ENCODE measurements at regions not wholly inside any gene's neighbourhood (a gene's known extent, or its start where the extent isn't known, plus 50 kb on each side); places are given as distances from the start of the nearest gene placed in this dataset.

DNA sequence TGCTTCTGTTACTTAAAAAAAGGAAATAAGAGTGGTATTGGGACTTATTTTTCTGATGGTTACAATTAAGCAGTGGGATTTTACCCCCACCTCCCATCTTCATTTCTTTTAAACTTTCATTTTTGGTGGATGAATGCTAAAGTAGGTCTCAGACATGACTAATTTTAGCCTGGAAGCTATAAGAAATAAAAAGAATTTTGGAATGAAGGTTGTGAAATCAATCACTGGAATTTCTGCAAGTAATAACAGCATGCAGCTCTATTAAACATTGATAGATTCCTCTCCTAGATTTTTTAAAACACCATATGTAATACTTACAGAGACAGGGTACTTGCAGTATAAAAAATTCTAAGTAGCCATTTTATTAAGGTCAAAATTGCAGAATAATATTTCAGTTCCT is 164.2 kb upstream of the CLEC14A start:
- DNase-seq (ENCODE audit: low read depth, low spot score): no peak
- in situ Hi-C loops (cut with HindIII; ENCODE audit: low sequenced_read_pairs): no loop called here
- TF ChIP-seq, protein P1, sequence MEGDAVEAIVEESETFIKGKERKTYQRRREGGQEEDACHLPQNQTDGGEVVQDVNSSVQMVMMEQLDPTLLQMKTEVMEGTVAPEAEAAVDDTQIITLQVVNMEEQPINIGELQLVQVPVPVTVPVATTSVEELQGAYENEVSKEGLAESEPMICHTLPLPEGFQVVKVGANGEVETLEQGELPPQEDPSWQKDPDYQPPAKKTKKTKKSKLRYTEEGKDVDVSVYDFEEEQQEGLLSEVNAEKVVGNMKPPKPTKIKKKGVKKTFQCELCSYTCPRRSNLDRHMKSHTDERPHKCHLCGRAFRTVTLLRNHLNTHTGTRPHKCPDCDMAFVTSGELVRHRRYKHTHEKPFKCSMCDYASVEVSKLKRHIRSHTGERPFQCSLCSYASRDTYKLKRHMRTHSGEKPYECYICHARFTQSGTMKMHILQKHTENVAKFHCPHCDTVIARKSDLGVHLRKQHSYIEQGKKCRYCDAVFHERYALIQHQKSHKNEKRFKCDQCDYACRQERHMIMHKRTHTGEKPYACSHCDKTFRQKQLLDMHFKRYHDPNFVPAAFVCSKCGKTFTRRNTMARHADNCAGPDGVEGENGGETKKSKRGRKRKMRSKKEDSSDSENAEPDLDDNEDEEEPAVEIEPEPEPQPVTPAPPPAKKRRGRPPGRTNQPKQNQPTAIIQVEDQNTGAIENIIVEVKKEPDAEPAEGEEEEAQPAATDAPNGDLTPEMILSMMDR (IDR thresholded peaks at IDR 0.05; ENCODE audit: low read depth, low read length): no peak
- H3K4me3 ChIP-seq (ENCODE audit: low read depth, low read length): no peak overlapping the region

DNA sequence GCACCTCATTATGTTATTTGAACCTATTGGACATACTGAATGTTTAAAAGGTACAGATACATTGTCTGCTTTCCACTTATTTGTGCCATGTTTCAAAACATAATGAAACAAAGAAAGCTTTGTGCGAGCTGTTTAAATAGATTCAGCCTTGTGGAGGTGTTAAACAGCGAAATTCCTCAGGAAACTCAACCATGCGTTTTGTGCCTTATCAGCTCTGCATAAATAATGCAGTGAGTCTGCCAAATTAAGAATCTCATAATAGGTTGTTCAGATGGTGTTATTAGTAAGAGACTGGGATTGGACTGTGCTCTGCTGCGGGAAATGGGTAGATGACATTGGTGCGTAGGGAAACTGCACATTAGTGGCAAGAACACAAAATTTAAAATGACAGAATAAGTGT is 163.7 kb upstream of the CLEC14A start:
- no peak overlapping the region for H3K4me3 ChIP-seq (ENCODE audit: low read depth, low read length)
- no peak for DNase-seq (ENCODE audit: low read depth, low spot score)
- TF ChIP-seq, protein P1 (IDR thresholded peaks at IDR 0.05; ENCODE audit: low read depth, low read length): no peak
- in situ Hi-C loops (cut with HindIII; ENCODE audit: low sequenced_read_pairs): no loop called here

DNA sequence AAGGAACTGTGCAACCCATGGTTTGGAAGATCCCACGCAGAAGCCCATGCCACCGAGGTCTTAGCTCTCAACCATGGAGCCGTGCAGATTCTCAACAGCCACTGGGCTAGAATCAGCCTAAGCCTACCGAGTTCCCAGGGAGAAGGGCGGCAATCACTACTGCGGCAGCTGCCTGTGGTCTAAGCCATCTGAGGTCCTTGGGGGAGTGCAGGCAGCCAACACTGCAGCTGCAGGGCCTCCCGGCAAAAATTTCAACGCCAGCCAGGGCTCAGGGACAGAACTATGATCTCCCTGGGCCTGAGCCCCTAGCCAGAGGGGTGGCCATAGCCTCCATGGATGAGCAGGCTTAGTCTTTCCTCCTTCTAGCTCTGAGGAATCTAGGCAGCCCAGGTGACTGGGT is 156.8 kb upstream of the CLEC14A start:
- DNase-seq (ENCODE audit: low read depth, low spot score): no peak
- in situ Hi-C loops (cut with HindIII; ENCODE audit: low sequenced_read_pairs): no loop called here
- H3K4me3 ChIP-seq (ENCODE audit: low read depth, low read length): no peak overlapping the region
- TF ChIP-seq, protein P1 (IDR thresholded peaks at IDR 0.05; ENCODE audit: low read depth, low read length): no peak

DNA sequence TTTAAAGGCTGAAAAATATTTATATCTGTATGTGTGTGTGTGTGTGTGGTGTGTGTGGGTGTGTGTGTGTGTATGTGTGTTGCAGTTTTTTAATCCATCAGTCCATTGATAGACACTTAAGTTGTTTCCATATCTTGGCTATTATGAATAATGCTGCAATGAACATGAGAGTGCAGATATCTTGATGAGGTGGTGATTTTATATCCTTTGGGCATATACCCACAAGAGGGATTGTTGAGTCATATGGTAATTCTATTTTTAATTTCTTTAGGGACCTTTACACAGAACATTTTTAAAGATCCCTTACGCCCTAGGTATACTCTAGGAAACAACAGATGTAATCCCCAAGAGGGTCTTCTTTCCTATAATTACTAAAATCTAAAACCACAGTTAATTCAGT is 154.5 kb upstream of the CLEC14A start:
- DNase-seq (ENCODE audit: low read depth, low spot score): no peak
- in situ Hi-C loops (cut with HindIII; ENCODE audit: low sequenced_read_pairs): no loop called here
- H3K4me3 ChIP-seq (ENCODE audit: low read depth, low read length): no peak overlapping the region
- TF ChIP-seq, protein P1 (IDR thresholded peaks at IDR 0.05; ENCODE audit: low read depth, low read length): no peak

DNA sequence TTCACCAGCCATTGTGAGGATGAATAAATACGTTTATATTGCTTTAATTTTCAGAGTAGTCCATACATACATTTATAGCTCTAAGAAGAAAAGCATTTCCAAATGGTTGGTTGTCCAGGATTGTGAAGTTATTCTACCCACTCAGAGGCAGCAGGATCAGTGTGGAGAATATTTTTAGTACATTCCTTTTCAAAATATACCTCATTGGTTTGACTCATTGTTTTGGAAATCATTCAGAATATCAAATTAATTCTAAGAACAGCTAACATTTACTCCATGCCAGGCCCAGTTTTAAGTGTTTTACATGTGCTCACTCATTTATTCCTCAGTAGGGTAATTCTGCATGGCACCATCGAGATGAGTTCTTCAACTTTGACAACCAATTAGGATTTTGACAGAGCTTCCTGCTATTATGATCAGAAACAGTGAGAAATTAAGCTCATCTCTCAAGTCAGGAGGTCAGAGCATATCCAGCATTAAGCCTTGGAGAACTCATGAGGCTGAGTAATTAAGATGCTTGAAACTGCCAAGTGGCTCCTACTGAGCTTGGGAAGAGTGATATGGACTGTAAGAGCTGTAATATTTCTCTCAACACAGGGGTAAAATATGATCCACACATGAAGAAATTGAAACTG is 153.3 kb upstream of the CLEC14A start:
- TF ChIP-seq, protein P1 (IDR thresholded peaks at IDR 0.05; ENCODE audit: low read depth, low read length): no peak
- DNase-seq (ENCODE audit: low read depth, low spot score): peak; percentile 19
- in situ Hi-C loops (cut with HindIII; ENCODE audit: low sequenced_read_pairs): no loop called here
- H3K4me3 ChIP-seq (ENCODE audit: low read depth, low read length): no peak overlapping the region

DNA sequence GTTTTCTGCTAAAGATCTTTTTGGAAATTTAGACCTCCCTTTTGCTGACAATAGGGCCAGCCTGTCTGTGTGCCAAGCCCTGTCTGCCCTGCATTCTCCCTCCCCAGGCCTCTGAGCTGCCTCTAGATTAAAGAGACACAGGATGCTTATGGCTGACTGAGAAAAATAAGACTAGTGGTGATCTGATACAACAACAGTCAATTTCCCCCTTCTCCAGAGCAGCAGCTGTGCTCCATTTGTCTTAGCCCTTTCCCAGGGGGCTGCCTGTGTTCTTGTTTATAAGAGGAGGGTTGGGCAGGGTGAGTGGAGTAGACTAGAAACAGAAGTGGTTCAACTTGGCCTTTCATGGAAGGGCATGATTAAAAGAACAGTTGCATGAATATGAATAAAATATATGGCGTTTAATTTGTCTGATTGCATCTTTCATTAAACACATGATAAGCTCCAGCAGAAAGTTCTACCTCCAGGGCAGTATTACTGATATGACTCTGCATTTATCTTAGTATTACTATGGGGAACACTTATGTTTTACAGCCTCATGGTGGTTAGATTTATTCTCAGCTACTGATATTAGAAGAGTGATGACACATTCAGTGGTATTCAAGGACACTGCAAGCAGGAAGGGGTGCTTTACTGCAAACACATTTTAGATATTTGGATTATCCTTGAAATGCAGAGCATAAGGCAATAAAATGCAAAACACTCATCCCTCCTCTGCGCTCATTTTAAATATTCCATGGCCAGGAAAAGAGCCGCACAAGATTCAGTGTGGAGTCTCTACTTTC is 150.2 kb upstream of the CLEC14A start:
- H3K4me3 ChIP-seq (ENCODE audit: low read depth, low read length): no peak overlapping the region
- in situ Hi-C loops (cut with HindIII; ENCODE audit: low sequenced_read_pairs): no loop called here
- peak; percentile 34 for DNase-seq (ENCODE audit: low read depth, low spot score)
- TF ChIP-seq, protein P1 (IDR thresholded peaks at IDR 0.05; ENCODE audit: low read depth, low read length): no peak
